Stimulated activated CD4-positive, alpha-beta T cell treated with anti-CD3 and anti-CD28 coated beads, Interleukin-2, amount 100 ng/mL, for 24 hours (primary cell): ENCODE measurements at regions not wholly inside any gene's neighbourhood (a gene's known extent, or its start where the extent isn't known, plus 50 kb on each side); places are given as distances from the start of the nearest gene placed in this dataset.
"Not testable (repeated sequence)": the region's sequence is repeated elsewhere in the genome, so short reads cannot be mapped to it uniquely, and the experiment has no call there.

Experiments used
- DNase-seq, 2 donors: peaks; one replicate each; pipeline ENCODE4 v3.0.0-alpha.2; 2020

DNA sequence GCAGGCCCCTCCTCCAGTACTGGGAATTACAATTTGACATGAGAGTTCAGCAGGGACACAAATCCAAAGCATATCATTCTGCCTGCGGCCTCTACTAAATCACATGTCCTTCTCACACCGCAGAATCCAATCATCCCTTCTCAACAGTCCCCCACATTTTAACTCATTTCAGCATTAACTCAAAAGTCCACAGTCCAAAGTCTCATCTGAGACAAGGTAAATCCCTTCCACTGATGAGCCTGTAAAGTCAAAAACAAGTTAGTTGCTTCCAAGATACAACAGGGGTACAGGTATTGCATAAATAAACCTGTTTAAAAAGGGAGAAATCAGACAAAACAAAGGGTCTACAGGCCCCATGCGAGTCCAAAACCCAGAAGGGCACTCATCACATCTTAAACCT is 64.0 kb downstream of the EBNA1BP2 start:
- DNase-seq, result no peak

- no peak for DNase-seq
Observed at GRCh38 chr1:43107664-43108063, 64.4 kb downstream of the EBNA1BP2 start.

DNA sequence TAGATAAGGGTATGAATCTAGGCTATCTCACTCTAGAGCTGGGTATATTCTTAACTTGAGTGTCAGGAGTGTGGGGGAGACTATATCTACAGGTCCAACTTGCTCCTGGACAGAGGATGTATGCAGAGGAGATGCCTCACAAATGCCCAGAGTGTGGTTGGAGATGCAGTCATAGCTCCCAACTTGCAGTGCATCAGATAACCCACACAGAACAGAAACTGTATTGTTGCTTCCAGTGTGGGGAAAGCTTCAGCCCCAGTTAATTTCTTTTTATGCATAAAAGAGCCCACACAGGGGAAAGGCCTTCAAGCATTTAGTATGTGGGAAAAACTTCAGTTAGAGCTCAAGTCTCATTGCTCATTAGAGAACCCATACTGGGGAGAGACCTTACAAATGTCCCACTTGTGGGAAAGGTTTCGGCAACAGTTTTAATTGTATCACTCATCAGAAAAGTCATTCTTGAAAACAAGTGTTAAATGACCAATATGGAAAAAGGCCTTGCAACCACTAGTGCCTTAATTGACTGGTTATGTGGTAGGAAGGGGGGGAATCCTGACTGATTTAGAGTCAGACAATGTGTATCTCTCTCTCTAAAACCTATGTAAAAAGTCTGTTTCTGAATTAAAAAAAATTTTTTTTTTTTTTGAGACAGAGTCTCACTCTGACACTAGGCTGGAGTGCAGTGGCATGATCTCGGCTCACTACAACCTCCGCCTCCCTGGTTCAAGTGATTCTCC is 67.9 kb downstream of the EBNA1BP2 start:
- no peak for DNase-seq

DNA sequence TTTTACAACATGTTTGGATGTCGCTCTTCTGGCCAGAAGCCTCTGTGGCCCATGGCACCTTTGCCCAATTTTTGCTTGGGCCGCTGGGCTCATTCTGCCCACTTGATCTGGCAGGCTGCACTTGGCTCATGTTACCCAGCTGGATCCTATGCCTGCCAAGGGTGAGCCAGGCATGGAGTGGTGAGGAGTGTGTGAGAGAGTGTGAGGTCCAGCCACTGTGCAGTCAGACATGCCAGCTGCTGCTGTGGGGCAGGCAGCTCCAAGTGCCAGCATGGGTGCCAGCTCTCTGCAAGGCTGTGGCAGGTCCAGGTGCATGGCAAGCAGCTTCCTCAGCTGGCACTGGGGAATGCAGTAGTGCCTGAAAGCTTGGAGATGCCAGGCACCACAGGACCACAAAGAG is 71.0 kb downstream of the EBNA1BP2 start:
- no peak for DNase-seq

DNA sequence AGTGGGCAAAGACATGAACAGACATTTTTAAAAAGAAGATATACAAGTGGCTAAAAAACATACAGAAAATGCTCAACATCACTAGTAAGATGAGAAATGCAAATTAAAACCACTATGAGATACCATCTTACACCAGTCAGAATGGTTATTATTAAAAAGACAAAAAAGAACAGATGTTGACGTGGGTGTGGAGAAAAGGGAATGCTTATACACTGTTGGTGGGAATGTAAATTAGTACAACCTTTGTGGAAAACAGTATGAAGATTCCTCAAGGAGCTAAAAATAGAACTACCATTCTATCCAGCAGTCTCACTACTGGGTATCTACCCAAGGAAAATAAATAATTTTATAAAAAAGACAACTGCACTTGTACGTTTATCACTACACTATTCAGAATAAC is 73.9 kb downstream of the EBNA1BP2 start:
- DNase-seq, result no peak

DNA sequence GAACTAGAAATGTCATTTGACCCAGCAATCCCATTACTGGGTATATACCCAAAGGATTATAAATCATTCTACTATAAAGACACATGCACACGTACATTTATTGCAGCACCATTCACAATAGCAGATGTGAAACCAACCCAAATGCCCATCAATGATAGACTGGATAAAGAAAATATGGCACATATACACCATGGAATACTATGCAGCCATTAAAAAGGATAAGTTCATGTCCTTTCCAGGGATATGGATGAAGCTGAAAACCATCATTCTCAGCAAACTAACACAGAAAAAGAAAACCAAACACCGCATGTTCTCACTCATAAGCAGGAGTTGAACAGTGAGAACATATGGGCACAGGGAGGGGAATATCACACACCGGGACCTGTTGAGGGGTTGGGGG is 75.6 kb downstream of the EBNA1BP2 start:
- not testable (repeated sequence) for DNase-seq

DNA sequence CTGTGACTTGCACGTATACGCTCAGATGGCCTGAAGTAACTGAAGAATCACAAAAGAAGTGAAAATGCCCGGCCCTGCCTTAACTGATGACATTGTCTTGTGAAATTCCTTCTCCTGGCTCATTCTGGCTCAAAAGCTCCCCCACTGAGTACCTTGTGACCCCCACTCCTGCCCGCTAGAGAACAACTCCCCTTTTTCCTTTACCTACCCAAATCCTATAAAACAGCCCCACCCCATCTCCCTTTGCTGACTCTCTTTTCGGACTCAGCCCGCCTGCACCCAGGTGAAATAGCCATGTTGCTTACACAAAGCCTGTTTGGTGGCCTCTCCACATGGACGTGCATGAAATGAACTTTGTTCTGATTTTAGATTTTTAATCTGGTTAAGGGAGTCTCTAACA is 81.3 kb downstream of the EBNA1BP2 start:
- DNase-seq, result not testable (repeated sequence)

GRCh38 chr1:43090157-43090556 is 81.9 kb downstream of the EBNA1BP2 start:
- DNase-seq, result not testable (repeated sequence)

GRCh38 chr1:43083375-43083891 is 88.7 kb downstream of the EBNA1BP2 start:
- no peak for DNase-seq

GRCh38 chr1:43082740-43083139 is 89.3 kb downstream of the EBNA1BP2 start:
- no peak for DNase-seq

DNA sequence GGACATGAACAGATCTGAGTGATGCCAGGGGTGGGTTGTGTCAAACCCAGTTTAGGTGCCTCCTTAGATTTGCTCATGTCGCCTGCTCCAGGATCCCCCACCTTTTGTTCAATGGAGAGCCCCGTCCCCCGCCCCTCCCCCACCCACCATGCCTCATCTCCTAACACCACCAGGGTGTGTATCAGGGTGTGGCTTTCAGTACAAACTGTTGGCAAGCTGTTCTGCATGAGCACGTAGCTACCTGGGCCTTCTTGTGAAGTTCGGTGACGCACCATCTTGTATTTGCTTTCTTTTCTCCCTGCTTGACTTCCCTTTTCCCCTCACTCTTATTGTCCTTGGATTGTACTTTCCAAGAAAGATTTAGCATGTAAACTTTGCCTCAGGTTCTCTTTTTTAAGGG is 94.8 kb downstream of the EBNA1BP2 start:
- no peak for DNase-seq

GRCh38 chr1:43074709-43075108 is 97.4 kb downstream of the EBNA1BP2 start:
- no peak for DNase-seq

GRCh38 chr1:43074244-43074643 is 97.8 kb downstream of the EBNA1BP2 start:
- no peak for DNase-seq

DNA sequence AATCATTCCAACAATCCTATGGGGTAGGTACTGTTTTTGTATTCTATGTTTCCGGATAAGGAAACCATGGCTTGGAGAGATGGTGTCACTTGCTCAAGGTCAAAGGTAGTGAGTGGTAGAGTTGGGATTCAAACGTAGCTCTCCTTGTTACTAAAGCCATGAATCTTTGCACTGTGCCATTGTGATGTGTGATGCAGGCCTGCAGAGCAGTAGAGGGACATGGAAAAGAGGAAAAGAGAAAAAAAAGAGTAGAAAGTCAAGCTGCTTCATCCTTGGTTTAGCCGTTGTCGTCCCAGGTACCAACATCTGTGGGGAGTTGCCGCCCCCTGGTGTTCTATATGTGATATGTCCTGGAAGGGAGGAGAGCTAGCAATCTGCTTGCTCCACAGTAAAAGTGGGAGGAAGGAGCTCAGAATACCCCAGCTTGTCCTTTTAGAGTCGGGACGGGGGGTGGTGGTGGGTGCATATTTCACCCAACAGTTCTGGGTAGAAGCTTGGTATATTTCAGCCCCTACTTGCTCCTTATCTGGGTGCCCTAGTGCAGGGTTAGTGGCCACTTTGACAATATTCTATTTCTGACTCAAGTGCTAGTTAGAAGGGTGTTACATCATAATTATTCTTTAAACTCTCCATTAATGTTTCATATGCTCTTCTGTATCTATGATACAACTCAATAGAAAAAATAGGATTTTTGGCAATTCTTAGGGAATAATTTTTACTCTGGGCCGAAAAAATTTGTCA is 98.4 kb downstream of the EBNA1BP2 start:
- peak; percentile 68 to 77 for DNase-seq

DNA sequence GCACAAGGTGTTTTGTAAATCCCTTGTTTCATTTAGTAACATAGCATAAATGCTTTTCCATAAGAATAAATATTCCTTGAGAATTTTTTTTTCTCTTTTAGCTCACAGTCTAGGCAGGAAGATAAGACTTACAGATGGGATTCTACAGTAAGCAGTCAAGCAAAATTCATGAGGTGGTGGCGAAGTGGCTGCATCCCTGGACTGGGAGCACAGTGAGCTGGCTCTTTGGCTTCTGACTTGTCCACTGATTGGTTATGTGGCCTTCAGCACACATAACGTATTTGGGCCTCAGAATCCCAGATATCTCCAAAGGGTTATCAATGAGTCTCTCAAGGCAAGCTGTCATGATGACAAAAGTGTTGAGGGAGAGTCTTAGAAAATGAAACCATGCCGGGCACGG is 99.8 kb downstream of the EBNA1BP2 start:
- DNase-seq, result no peak

DNA sequence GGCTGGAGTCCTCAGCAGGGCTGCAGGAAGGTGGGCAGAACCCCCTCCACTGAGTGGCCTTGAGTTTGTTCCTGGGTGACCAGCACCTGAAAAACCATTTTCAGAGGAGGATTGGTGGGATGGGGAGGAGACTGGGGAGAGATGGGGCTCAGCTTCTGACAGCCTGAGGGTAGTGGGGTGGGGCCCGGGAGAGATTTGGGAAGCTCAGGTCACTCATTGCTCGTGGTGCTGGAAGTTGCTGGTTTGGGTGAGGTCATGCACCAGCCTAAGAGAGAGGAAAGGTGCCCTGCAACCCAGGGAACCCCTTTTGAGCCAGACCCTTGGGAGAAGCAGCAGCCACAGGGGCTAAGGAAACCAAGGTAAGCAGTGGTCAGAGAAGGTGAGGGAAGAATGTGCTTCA is 100.8 kb downstream of the EBNA1BP2 start:
- no peak for DNase-seq

GRCh38 chr1:43069461-43070050 is 102.5 kb downstream of the EBNA1BP2 start:
- DNase-seq, result no peak

DNA sequence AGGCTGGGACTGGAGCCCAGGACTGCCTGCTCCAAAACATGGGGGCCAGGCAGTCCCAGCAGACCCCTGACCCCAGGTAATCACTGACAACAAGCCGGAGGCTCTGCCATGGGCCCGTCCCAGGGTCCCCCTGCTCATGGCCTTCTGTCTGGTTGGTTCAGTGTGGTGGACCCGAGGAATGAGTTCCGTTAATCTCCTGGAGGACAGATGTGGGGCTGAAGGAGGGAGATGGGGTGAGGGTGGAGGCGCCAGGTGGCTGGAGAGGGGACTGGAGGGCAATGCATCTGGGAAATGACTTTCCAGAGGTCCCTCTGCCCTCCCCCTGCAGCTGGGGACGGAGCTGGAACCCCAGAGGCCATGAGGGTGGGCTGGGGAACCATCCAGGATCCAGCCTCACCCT is 103.2 kb downstream of the EBNA1BP2 start:
- DNase-seq, result no peak

DNA sequence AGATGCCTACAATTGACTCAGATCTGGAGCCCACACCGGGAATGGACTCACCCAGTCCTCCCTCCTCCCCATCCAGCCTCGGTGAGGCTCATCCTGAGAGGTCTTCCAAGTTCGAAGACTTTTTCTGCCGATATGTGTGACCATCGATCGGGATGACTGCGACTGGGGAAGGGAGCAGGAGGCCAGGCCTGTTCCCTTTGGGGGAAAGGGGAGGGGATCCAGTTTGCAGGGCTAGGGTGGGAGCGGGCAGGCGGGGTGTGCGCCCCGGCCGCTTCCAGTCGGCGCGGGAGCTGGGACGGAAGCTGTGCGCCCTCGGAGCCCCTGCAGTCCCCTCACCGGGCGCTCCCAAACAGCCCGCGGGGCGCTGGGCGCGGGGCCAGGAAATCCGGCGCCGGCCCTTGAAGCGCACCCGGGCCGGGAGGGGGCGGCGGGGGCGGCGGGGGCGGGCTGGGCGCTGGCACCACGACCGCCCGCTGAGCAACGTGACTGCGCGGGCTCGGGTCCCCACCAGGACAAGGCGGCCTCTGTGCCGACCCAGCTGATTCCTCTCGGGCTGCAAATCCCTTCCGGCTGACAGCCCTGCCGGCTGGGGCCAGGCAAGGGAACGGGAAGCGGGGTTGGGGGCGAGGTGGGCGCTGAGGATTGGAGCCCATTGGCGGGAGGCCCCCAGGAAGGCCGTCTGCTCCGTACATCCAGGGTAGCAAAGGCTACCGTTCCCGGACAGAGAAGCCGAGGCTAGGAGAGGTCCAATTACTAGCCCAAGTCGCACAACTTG is 103.9 kb downstream of the EBNA1BP2 start:
- peak in 1 of 2 donors; percentile 20 for DNase-seq

DNA sequence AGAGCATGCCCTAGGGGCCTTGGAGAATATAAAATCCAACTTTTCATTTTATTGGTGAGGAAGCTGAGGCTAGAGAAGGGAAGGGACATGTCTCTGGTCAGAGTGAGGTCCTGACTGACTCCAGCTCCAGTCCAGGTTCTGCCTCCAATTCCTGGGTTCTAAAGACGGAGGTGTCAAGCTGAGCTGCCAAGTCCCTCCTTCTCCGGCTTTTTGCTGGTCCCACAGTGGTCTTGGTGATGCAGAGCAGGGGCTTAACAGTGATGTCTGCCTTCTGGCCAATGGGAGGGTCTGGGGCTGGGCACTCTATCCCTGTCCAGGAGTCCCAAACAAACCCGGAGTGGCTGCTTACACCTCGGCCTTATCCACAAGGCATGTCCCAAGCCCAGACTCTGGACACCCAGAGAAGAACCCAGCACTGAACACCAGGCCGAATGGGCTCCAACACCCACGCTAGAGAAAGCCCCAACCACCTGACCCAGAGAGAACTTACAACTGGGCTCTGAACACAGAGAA is 104.8 kb downstream of the EBNA1BP2 start:
- no peak for DNase-seq

DNA sequence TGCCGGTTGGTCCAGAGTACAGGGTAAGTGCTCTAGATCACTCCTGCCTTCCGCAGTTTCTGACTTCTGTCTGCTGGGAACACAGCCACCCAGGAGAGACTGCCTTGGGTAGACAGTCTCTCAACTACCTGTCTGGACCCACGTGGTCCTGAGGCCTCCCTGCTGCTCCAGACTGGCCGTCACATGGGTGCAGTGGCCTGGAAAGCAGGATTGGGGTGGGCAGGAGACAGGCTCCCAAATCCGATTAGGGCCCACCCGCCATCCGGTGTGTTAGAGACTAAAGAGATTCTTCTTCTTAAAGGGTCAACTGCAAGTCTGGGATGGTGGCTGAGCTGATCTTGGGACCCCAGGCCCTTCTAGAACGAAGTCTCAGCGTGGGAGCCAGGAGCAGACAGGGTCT is 105.5 kb downstream of the EBNA1BP2 start:
- no peak for DNase-seq

- no peak for DNase-seq
Observed at GRCh38 chr1:43065616-43066399, 106.3 kb downstream of the EBNA1BP2 start.
